ENCODE measurements at regions not wholly inside any gene's neighbourhood (a gene's known extent, or its start where the extent isn't known, plus 50 kb on each side); places are given as distances from the start of the nearest gene placed in this dataset.

GRCh38 chr14:34335968-34336367 lies 126.1 kb downstream of the SPTSSA start:
- FAIRE-seq: no peak
- ATAC-seq: no peak
- Histone ChIP-seq H3K4me3 (no peak overlapping the region), H3K9me1 (ENCODE audit: control insufficient read depth, insufficient read depth, low read length) (no peaks in the 10 kb centered on the region), H3K4me1 (replicated peaks in 1 of 2; ENCODE audit: control insufficient read depth in 2 of 2, insufficient read depth in 2 of 2, low read length in 2 of 2) (no peaks in the 10 kb centered on the region; a peak in 1 of 5 replicates), H3K27ac (ENCODE audit: extremely low read depth, low read depth, low read length) (no peak overlapping the region), H4K20me1 (replicated peaks; ENCODE audit: control insufficient read depth, insufficient read depth, low read length) (no peaks in the 10 kb centered on the region), H3K9me3 (replicated peaks; ENCODE audit: control insufficient read depth, insufficient read depth, low read depth, low read length) (no peaks in the 10 kb centered on the region), H3K79me2 (ENCODE audit: control insufficient read depth, insufficient read depth, low read length) (no peaks in the 10 kb centered on the region), H2AFZ (ENCODE audit: low read depth, low read length) (no peak overlapping the region), H3K9ac (ENCODE audit: insufficient read depth in 1 of 2, low read depth in 2 of 2, low read length in 2 of 2) (no peak overlapping the region), H3K36me3 (ENCODE audit: control insufficient read depth, insufficient read depth, low read length) (no peaks in the 10 kb centered on the region), H3K4me2 (ENCODE audit: insufficient read depth, low read length) (no peak overlapping the region), H3K27me3 (ENCODE audit: control insufficient read depth in 2 of 2, insufficient read depth in 2 of 2, low read length in 2 of 2) (no peaks in the 10 kb centered on the region)
- BruUV-seq (replicated peaks): no TSS peak
- in situ Hi-C loops (cut with MboI): loop anchor here (25.0 kb wide), 1 partner anchor 1076 kb away; the partner anchor contains the start of gene NFKBIA
- 38% methylated on average over 1 of the region's 1 CpG for WGBS (ENCODE audit: insufficient coverage, low coverage, missing lambda C conversion rate)
- intact Hi-C loops (cut with micrococcal nuclease): loop anchor here (10.0 kb wide), 1 partner anchor 1079 kb away; no protein-coding TSS in a partner anchor
- TF ChIP-seq TCF15 (CRISPR knock-in tag; IDR thresholded peaks at IDR 0.05): no peak
- TF ChIP-seq PHB2 (IDR thresholded peaks at IDR 0.05; ENCODE audit: low read depth): no peak
- no peak for TF ChIP-seq SIRT6 (IDR thresholded peaks at IDR 0.05; ENCODE audit: low read depth, low read length)
- no peak for TF ChIP-seq ZNF785 (CRISPR knock-in tag; IDR thresholded peaks at IDR 0.05)
- no peak for TF ChIP-seq RFX5 (IDR thresholded peaks at IDR 0.05; ENCODE audit: low read depth, low read length)
- no peak for TF ChIP-seq U2AF1 (optimal IDR thresholded peaks at IDR 0.05; ENCODE audit: low read depth, low read length)
- TF ChIP-seq HMGXB4 (CRISPR knock-in tag; IDR thresholded peaks at IDR 0.05): no peak
- TF ChIP-seq ZNF589 (CRISPR knock-in tag; IDR thresholded peaks at IDR 0.05; ENCODE audit: low read depth): no peak
- TF ChIP-seq POLR2G (IDR thresholded peaks at IDR 0.05; ENCODE audit: low read depth, low read length): no peak
- no peak for TF ChIP-seq DEAF1 (CRISPR knock-in tag; IDR thresholded peaks at IDR 0.05)
- TF ChIP-seq ARHGAP35 (IDR thresholded peaks at IDR 0.05; ENCODE audit: partially characterized antibody): no peak
- no peak for TF ChIP-seq SRSF3 (IDR thresholded peaks at IDR 0.05; ENCODE audit: insufficient read depth, low read length)
- TF ChIP-seq ZNF408 (CRISPR knock-in tag; IDR thresholded peaks at IDR 0.05; ENCODE audit: low read depth): no peak
- TF ChIP-seq MAX (CRISPR knock-in tag; IDR thresholded peaks at IDR 0.05): no peak
- no peak for TF ChIP-seq ZNF561 (CRISPR knock-in tag; conservative IDR thresholded peaks at IDR 0.05)
- TF ChIP-seq GTF2F1 (IDR thresholded peaks at IDR 0.05; ENCODE audit: low read depth, low read length): no peak
- no peak for DNase-seq (ENCODE audit: extremely low read depth in 1 of 4, low spot score in 3 of 4)
- ChIA-PET CTCF (ENCODE audit: low intra/inter-chr PET ratio) (no interaction called here), POLR2A (no interaction called here)

Measured in K562 (cell line).